ENCODE measurements at regions not wholly inside any gene's neighbourhood (a gene's known extent, or its start where the extent isn't known, plus 50 kb on each side); places are given as distances from the start of the nearest gene placed in this dataset.

DNA sequence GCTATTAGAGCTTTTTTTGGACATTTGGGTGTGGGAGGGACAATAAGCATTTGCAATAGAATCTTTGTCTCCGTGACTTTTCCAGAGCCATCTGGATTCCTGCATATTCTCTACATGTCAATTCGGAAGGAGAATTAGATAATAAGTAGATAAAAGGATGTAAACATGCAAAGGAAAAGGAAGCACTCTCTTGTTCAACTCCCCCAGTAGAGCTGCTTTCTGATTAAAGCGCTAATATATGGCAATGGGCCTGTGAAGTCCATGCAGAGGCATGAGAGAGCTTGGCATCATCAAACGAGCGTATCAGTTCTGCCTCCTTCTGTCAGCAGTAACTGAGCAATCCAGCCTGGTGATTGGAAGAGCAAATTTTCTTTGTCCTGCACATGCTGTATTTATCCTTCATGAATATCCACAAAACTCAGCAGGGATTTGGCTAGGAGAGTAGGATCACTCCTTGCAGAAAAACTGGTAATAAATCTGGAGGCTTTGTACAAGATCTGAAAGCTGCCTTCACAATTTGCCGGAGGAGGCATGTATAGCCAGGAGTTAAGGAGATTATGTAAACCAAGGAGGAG, 1752.9 kb downstream of the MAT2B start:
- no peak for DNase-seq

DNA sequence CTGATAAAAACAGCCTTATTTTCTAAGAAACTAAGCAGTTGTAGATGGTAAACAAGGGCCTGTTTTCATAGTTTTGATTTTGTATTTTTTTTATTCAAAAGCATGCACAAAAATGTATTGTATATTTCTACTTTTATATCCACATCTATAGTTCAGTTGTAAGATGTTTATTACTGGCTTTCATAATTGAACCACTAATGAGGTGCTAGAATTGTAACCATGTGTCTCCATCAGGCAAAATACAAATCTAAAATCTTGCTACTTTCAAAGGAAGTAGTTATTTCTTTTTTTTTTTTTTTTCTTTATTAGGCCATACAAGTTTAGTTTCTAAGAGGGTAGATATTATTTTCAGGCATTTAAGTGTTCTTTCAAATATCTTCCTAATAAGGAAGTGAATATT, 1755.0 kb downstream of the MAT2B start:
- DNase-seq = no peak

DNA sequence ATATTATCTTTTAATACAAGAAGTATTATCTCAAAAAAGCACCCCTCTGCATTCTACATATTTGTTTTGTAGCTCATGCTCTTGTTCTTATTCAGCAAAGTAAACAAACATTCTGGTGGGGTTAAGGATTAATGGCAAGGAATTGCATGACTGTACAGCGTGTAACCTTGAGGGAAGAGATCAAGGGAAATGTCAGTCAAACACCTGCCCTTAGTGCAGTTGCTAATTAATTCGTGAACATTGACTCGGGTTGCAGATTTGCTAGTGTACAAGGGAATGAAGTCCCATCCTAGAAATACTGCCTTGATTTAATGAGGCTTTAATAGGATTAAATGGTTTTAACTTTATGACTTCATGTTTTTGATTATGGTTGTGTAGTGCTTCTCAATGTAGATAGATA, 1758.1 kb downstream of the MAT2B start:
- no peak for DNase-seq

DNA sequence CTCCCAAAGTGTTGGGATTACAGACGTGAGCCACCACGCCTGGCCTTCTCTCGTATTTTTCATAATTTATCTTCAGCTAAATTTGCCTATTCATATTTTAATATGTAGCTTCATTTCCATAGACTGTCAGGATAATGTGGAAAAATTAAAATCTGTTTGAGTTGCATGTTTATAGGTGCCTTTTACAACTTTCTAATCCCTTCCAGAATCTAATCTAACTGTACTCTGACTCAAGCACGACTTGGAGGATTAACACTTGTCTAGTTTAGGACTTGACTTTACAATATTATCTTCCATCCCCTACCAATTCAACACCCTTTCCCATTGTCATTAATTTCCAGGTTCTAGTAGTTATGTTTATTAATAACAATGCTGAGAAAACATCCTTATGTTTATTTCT, 1761.5 kb downstream of the MAT2B start:
- no peak for DNase-seq

DNA sequence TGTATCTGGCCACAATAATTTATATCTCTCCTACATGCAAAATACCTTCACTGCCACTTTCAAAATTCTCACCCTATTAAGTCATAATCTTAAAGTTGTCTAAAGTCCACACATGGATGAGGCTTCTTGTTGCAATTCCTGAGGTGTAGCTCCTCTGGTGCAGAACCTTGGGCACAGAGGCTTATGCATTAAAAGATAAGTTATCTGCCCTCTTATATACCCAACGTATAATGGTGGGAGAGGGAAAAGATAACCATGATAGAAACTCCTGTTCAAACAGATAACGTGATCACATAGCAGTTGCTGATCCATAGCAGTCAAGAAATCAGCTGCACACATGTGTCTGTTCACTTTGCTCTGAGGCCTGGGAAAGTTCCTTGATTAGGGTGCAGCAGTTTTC, 1767.0 kb downstream of the MAT2B start:
- DNase-seq = no peak

DNA sequence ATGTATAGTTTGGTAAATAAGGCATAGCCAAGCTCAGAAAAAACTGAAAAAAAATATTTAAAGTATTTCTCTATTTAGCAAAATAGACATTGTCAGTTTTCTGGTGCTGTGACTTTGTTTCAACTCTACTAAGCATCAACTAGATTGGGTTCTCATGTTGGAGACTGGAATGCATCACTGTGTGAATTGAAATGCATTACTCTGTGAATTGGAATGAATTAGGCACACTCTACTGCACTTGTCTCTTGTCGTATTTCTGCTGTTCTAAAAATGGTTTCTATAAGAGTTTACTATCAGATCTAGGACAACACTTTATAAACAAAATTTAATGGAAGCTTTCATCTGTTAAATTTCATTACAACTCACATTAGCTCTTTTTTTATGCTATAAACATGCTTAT, 1772.2 kb downstream of the MAT2B start:
- DNase-seq = no peak

DNA sequence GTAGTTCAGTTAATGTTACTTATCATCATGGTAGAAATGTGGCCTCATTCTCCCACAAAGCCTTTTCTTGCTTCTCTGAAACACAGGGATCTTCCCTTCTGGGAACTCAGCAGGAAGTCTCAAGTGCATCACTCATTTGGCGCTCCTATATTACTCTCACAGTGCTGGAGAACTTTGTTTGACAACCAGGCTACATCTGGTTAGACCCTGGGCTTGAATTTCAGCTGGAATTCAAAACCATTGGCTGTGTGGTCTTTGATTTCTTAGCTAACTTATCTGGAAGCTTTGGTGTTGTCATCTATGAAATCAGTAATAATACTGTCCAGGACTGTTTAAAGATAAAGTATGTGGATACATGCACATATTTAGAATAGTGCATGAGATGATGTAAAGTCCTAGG, 1777.1 kb downstream of the MAT2B start:
- DNase-seq = no peak

DNA sequence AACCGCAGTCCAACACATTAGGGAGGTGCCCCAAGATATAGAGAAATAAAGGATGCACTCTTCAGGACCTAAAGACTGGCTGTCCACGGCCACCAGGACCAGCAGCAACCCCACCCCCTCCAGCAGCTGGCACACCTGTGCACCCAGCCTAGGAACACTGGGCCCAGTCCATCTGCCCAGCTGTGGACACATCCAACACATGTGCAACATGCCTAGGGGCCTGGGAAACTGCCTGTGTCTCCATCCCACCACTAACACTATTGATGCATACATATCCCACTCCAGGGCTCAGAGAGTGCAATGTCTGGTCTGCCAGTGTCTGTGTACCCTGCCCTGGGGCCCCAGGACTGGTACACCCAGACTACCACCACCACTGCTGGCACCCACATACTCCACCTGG, 1781.3 kb downstream of the MAT2B start:
- DNase-seq = no peak

DNA sequence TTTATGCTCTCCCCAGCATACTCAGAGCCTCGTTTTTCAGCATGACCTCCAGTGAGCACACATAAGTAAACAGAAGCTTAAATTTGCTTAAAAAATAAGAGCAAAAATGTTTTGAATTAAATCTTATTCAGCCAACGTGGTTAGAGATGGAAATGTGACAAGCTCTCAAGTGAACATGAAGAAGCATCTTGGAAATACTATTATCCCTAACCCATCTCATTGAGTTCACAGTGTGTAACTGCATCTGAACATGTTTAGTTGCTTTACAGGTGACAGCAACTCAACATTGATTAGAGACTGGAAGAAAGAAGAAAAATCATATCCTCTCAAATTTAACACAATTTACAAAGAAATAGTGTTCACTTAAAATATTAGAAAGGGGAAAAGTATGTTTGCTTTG, 1785.1 kb downstream of the MAT2B start:
- DNase-seq = no peak

DNA sequence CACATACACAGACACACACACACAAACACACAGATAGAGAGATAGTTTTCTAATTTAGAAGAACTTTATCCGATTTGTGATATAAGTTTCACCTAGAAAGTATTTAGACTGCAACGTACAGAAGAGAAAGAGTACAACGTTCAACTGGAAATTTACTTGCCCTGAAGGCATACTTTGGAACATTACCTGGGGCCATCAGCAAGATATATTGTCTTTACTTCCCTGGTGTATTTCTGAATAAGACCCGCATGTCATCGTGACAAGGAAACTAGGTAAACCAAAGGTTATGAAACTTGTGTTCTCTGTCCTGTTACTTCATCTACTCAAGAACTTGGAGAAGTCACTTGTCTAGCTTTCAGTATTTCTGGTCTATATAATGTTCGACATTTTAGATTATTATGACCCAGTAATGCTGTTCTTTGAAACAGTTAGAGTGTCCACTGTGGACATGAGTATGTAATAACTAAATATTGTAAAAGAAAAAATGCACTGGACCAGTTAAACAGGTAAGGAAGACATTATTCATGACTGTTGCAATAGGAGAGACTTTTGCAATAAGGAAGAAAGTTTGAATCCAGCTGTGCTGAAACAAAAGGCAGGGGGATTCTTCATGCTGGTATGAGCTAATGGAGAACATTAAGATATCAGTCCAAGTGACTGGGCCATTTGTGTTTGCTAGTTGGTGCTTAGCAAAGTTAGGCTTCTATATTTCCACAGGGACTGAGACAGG, 1791.1 kb downstream of the MAT2B start:
- no peak for DNase-seq

DNA sequence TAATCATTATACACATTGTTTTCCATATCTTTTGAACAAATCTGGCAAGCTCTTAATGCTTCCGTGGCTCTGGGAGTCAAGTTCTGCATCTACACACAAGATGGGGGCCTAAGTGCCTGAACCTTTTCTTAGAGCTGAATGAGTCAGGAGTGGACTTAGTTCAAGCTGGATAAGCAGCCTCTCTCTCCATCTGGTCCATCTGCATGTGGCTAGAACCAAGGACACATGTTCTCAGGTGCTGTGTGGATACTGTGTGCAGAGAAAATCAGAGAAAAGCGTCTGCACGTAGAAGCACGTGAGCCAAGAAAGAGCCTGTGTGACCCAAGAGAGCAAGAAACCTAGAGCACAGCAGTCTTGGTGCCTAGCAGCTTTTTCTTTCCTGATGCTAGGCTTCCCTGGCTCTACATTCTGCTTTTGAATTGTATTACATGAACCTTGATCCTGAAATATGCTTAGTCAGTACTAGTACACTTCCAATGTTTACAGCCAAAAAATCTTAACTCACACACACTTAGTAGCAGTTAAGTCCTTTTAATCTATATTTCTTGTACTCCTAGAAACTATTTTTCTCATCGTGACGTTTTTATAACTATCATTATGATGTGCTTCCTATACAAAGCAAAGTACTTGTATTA, 1798.9 kb downstream of the MAT2B start:
- DNase-seq = no peak

DNA sequence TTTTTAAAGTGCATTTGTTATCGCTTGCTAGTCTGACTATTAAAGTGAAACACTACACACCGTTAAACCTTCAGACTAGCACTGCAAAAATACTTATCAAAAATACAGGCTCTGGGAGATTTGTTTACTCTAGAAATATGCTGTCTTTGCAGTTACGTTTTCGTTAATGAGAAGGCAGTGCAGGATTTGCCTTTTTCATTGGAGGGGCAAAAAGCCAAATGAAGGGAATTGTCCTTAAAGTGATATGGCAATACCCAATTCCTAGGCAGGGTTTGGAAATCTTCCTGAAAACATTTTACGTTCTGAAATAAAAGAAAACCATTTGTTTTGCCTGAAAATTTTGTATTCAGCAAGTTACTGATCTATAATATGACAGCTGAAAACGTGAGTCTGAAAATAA, 1800.2 kb downstream of the MAT2B start:
- DNase-seq = no peak

DNA sequence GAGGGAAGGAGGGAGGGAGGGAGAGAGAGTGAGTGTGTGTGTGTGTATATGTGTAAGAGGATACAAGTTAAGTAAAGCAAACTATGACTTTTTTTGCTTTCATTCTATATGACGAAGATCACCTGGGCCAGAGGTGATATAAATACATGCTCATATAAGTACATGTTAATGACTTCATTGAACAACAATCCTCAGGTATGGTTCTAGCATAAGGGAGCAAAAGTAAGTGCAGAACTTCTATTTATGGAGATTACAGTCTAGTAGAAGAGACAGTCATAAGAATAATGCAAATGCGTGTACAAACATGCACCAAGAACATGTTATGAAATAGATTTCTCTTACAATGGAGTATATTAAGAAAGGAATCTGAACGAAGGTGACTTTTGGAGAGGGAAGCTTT, 1804.0 kb downstream of the MAT2B start:
- no peak for DNase-seq

DNA sequence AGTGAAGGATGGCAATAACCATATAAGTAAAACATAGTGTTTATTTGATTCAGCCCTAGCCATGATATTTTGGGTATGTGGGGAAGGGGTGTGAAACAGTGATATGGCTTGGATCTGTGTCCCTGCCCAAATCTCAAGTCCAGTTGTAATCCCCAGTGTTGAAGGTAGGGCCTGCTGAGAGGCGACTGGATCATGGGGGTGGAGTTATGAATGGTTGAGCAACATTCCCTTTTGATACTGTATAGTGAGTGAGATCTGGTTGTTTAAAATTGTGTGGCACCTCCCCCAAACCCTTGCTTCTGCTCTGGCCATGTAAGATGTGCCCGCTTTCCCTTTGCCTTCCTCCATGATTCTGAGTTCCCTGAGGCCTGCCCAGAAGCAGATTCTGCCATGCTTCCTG, 1804.6 kb downstream of the MAT2B start:
- DNase-seq = no peak

DNA sequence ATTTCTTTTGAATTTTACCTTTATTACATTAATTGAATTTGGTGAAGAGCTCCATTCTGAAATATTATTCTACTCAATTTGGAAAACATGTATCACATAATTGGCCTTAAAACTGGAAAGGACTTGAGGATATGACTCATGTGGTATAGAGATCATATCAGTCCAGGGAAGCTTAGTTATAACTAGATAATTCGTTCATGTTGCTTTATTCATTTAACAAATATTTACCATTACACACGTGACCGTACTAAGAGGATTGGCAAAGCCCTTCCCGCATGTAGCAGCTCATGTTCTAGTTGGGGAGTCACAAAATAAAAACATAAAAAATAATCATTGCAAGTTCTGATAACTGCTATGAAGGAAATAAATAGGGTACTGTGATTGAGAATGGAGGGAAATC, 1816.5 kb downstream of the MAT2B start:
- no peak for DNase-seq

DNA sequence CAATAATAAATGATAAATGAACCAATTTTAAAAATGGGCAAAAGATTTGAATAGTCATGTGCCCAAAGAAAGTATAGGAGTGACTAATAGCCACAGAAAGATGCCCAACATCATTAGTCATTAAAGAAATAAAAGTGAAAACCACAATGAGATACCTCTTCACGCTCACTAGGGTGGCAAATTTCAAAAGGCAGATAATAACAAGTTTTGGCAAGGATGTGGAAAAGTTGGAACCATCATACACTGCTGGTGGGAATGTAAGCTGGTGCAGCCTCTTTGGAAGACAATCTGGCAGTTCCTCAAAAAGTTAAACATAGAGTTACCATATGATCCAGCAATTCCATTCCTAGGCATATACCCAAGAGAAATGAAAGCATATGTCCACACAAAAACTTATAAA, 1819.8 kb downstream of the MAT2B start:
- DNase-seq = no peak

DNA sequence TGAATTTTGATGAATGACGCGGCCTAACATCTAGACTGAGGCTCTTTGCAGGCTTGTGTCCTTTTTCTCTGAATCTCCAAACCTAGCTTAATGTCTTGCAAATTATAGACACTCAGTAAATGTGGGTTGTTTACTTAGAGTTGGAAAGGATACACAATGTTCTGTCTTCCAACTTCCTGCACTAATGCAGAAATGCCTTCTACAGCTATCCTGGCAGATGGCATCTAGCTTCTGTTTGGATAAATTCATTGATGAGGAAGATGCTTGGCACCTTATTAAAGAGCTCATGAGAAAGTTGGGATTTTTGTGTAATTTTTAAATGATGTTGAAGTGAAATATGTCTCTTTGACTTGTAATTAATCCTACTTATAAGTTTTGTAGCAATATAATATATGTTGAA, 1822.2 kb downstream of the MAT2B start:
- DNase-seq = no peak

DNA sequence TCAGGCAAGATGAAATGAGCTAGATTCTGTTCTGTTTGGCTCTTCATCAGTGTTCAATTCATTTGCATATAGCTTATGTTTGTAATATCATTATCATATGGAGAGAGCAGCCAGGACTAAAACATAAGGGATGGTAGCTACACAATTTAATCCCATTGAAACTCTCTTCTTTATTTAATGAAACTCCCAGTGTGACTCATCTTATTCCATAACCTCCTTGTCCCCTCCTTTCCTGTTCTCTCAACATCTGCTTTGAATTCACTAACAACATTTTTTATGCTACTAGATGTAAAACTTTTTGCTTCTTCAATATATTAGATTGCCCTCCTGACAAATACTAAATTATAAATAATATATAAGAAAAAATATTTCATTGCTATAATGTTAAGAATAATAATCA, 1823.4 kb downstream of the MAT2B start:
- no peak for DNase-seq

DNA sequence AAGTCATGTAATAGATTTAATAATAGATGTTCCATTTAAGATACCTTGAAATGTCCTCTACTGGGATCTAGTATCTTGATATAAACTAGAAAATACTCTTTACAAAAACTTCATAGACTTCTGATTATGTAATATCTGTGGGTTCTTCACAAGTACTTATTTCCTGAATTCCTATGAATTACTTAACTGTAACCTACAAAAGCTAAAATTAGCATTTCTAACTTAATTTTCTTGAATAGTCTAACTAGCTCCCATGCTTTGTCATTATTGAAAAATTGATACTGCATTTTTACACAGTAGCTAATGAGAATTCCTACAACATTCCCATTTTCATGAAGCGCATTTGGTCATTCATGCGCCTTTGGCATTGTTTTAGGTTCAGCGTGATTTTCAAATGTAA, 1828.2 kb downstream of the MAT2B start:
- no peak for DNase-seq

DNA sequence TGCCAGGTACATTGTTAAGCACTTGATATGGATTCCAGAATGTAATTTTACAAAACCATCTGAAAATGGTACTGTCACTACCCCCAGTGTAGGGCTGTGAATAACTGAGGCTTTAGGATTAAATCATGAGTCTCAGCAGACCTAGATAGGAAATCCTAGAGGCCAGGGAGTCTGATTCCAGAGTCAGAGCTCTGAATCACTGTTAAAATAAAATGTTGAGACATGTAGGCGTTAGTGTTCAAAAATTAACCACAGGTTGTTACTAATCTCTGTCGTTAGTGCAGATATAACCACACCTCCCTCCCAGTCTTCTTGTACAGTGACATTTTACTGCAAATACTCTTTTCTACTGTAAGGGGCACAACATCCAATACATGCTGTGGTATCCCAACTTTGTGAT, 1828.8 kb downstream of the MAT2B start:
- DNase-seq = no peak

DNA sequence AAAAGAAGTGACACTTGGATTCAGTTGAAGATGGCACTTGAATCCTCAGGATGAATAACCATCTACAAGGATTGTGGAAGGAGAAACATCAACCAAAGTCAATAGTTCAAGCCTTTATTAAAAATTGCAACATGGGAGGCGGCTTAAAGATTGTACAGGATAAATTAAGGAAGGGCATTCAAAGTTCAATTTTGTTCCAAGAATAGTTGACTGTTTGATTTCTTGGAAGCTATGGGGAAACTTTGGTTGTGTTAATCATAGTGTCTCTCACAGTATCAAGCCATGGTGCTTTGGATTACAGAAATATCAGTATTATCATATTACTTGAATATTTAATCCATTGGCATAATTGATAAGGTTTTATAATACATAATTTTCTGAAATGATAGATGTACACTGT, 1844.3 kb downstream of the MAT2B start:
- DNase-seq = no peak

DNA sequence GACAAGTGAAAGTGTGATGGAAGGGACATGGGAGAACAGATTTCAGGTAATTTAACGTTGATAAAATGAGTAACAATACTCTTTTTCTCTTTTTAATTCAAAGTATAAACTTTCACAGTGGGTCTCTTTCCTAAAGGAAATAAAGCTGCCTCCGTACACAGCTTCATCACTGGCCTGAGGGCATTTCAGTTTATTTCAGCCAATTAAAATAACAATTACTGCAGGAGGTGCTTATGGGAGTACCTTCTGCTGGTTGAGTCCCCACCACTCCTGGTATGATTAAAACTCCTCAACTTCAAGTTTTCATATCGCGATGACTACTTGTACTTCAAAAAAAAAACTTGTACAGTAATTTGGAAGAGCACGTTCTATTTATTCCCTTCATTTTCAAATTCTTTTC, 1845.9 kb downstream of the MAT2B start:
- no peak for DNase-seq

DNA sequence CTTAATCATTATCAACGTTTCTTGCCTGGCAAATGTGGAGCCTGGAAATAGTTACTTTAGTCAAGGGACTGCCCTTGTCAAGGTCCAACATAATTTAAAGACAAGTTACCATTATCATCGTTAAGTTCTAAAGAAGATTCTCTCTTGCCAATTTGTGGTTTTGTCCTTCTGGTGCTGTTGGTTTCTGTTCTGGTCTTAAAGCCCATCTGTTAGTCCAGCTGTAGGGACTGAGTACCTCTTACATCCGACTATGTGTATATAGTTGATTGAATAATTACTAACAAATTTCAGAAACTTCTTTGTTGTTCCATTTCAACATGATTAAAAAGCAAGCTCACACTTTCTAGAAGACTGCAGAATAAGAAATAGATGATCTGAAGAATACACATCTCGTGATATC, 1854.9 kb downstream of the MAT2B start:
- DNase-seq = no peak

DNA sequence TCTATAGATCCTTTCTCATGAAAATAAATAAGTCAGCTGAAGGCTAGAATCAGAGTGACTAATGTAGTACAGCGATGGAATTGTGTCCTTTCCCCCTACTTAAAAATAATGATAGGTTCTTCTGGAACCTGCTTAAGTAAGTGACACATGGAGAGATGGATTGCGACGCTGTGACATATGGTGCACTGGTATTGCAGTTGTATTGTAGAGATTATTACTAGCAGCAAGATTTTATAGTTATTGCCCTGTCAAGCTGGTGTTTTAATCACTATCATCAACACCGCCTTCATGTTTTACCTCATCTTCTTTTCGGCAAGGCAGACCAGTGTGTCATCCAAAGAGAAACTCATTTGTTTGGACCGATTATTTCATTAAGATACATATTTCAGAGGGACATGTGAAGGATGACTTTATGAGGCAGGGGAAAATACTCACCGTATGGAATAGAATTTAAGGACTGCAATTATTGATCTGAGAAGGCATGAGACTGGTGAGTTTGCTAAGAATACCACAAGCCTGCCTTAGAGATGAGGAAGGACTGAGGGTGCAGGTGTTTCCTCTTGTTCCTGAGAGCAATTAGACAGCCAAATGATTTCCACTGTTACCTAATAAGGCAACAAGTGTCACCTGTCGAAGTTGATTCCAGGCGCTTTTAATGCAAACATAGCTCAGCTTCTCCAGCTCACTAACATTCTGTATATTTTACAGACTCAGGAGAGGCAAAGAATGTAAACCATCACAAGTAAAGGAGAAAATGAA, 1855.5 kb downstream of the MAT2B start:
- DNase-seq = no peak
